Calu3 (cell line): ENCODE measurements at regions not wholly inside any gene's neighbourhood (a gene's known extent, or its start where the extent isn't known, plus 50 kb on each side); places are given as distances from the start of the nearest gene placed in this dataset.

Source experiments
- BruUV-seq: library from RNA; stranded (reverse); fragments of 400-500 nt; replicated peaks from 2 replicates; lab custom pipeline; 2021; lab: Mats Ljungman, UMichigan
- CTCF ChIA-PET: fragments of 300-600 bp; sonication (Branson Sonifier 250); formaldehyde crosslinking; loops from one replicate; lab custom pipeline; 2022; ENCODE audit warnings: antibody characterized with exemption; lab: Charles Lee
- DNase-seq: peaks from one replicate; pipeline ENCODE4 v3.0.0; 2022
- H3K27ac Mint-ChIP-seq: one replicate; pipeline ENCODE4 v1.8.0; 2022; ENCODE audit warnings: mixed read lengths; ENCODE audit not compliant: unreplicated experiment
- H3K27me3 Mint-ChIP-seq: one replicate; pipeline ENCODE4 v1.8.0; 2022; ENCODE audit warnings: mixed read lengths; ENCODE audit not compliant: unreplicated experiment
- H3K36me3 Mint-ChIP-seq: one replicate; pipeline ENCODE4 v1.8.0; 2022; ENCODE audit warnings: mild to moderate bottlenecking, moderate library complexity, mixed read lengths; ENCODE audit not compliant: insufficient read depth, unreplicated experiment
- H3K4me1 Mint-ChIP-seq: one replicate; pipeline ENCODE4 v1.8.0; 2022; ENCODE audit warnings: mild to moderate bottlenecking, low read depth, mixed read lengths; ENCODE audit not compliant: unreplicated experiment
- H3K4me3 Mint-ChIP-seq: one replicate; pipeline ENCODE4 v1.8.0; 2022; ENCODE audit warnings: mild to moderate bottlenecking, low read depth, moderate library complexity, mixed read lengths; ENCODE audit not compliant: unreplicated experiment
- H3K9me3 Mint-ChIP-seq: one replicate; pipeline ENCODE4 v1.8.0; 2022; ENCODE audit warnings: low read depth, mixed read lengths; ENCODE audit not compliant: unreplicated experiment
- CTCF ChIP-seq: fragments of 200-600 bp; IDR thresholded peaks from one replicate; pipeline ENCODE4 v1.8.0; 2022; ENCODE audit warnings: antibody characterized with exemption; ENCODE audit not compliant: unreplicated experiment
- intact Hi-C: fragments of 100-400 bp; cut with micrococcal nuclease; formaldehyde crosslinking; loops from one replicate; pipeline ENCODE4 v1.10.0; 2022; ENCODE audit not compliant: unreplicated experiment

- Mint-ChIP-seq H3K27me3 (peaks cover 96% of the 10 kb centered on the region), H3K27ac (no peak overlapping the region), H3K36me3 (no peaks in the 10 kb centered on the region), H3K9me3 (no peaks in the 10 kb centered on the region), H3K4me3 (no peak overlapping the region), H3K4me1 (peaks cover 7% of the 10 kb centered on the region)
- CTCF ChIA-PET: interaction anchor here (0.7 kb wide), 1 partner anchor 1384 kb away, joined by 3 read pairs; no protein-coding TSS in a partner anchor
- no peak for TF ChIP-seq CTCF
- intact Hi-C loops: no loop called here
- no TSS peak for BruUV-seq
- no peak for DNase-seq
Measured at GRCh38 chr7:50210706-50211115, 93.8 kb upstream of the IKZF1 start.

DNA sequence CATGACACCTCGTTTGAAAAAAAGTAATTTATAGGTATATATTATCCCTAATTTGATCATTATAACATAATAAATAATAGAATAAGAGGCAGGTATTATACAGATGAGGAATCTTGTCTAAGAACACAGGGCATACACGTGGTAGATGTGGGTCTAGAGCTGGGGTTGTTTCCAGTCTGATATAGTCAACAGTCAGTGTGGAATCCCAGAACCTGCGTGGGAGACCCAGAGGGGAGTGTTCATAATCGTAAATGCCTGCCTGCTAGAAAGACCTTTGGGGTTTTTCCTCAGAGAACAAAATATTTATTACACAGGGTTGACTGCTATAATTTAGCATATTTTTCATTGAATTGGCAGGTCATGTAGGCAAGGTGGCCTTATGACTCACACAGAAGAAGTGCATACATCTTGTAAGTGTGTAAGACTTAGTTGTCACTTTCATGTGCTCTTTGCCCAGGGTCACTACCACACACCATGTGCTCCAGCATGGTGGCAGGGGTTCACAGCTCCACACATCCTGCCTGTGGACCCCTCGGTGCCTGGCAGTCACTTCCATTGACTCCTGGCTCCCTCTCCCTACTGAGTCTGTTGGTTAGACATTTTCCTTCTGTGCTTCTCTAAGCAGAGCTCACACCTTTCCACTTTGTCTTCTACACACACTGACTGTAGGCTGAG is 94.9 kb upstream of the IKZF1 start:
- intact Hi-C loops: loop anchor here (5.0 to 10.0 kb wide), 2 partner anchors 468 to 1165 kb away; no protein-coding TSS in a partner anchor
- DNase-seq: no peak
- TF ChIP-seq CTCF: no peak
- H3K4me3 Mint-ChIP-seq: no peak overlapping the region
- no peaks in the 10 kb centered on the region for H3K36me3 Mint-ChIP-seq
- H3K27ac Mint-ChIP-seq: no peak overlapping the region
- H3K27me3 Mint-ChIP-seq: peaks cover 96% of the 10 kb centered on the region
- CTCF ChIA-PET: interaction anchor here (0.6 kb wide), 1 partner anchor 114 kb away, joined by 3 read pairs; a partner anchor contains a TSS
- peaks cover 7% of the 10 kb centered on the region for H3K4me1 Mint-ChIP-seq
- H3K9me3 Mint-ChIP-seq: no peaks in the 10 kb centered on the region
- no TSS peak for BruUV-seq

GRCh38 chr7:50208378-50208982 is 96.0 kb upstream of the IKZF1 start:
- CTCF ChIA-PET: interaction anchor here (0.6 to 0.7 kb wide), 2 partner anchors 225 to 1622 kb away, joined by 4 to 6 read pairs; no protein-coding TSS in a partner anchor
- DNase-seq: no peak
- intact Hi-C loops: loop anchor here (5.0 to 10.0 kb wide), 2 partner anchors 469 to 1166 kb away; no protein-coding TSS in a partner anchor
- no peaks in the 10 kb centered on the region for H3K36me3 Mint-ChIP-seq
- H3K9me3 Mint-ChIP-seq: no peaks in the 10 kb centered on the region
- H3K4me1 Mint-ChIP-seq: peaks cover 7% of the 10 kb centered on the region
- no peak for TF ChIP-seq CTCF
- H3K4me3 Mint-ChIP-seq: no peak overlapping the region
- no TSS peak for BruUV-seq
- H3K27ac Mint-ChIP-seq: no peak overlapping the region
- peaks cover 96% of the 10 kb centered on the region for H3K27me3 Mint-ChIP-seq

- H3K9me3 Mint-ChIP-seq: no peaks in the 10 kb centered on the region
- peaks cover 96% of the 10 kb centered on the region for H3K27me3 Mint-ChIP-seq
- H3K4me1 Mint-ChIP-seq: peaks cover 7% of the 10 kb centered on the region
- H3K27ac Mint-ChIP-seq: no peak overlapping the region
- H3K36me3 Mint-ChIP-seq: no peaks in the 10 kb centered on the region
- DNase-seq: no peak
- intact Hi-C loops: loop anchor here (5.0 to 10.0 kb wide), 2 partner anchors 470 to 1167 kb away; no protein-coding TSS in a partner anchor
- no peak overlapping the region for H3K4me3 Mint-ChIP-seq
- BruUV-seq: no TSS peak
- TF ChIP-seq CTCF: no peak
- CTCF ChIA-PET: interaction anchor here (0.6 to 1.7 kb wide), 3 partner anchors 18 to 1621 kb away, joined by 3 to 6 read pairs (median 4); no protein-coding TSS in a partner anchor
Measured at GRCh38 chr7:50207686-50208255, 96.7 kb upstream of the IKZF1 start.
